Effector memory CD8-positive, alpha-beta T cell (primary cell): ENCODE measurements at regions not wholly inside any gene's neighbourhood (a gene's known extent, or its start where the extent isn't known, plus 50 kb on each side); places are given as distances from the start of the nearest gene placed in this dataset.

Source experiments
- ATAC-seq: fragments of 150-1000 bp; cut with Tn5 transposase; replicated peaks from 2 replicates; pipeline ENCODE4 v1.10.0; 2021; ENCODE audit warnings: mild to moderate bottlenecking, moderate library complexity
- DNase-seq, 3 experiments: peaks; one replicate each; pipeline ENCODE4 v3.0.0; 2021
- H3K27ac Mint-ChIP-seq, 2 donors: one replicate each; pipeline ENCODE4 v1.8.0; 2022; ENCODE audit warnings: mild to moderate bottlenecking in 2 of 2, mixed read lengths in 2 of 2, moderate library complexity in 2 of 2
- H3K27me3 Mint-ChIP-seq, 2 donors: one replicate each; pipeline ENCODE4 v1.8.0; 2022; ENCODE audit warnings: mixed read lengths in 2 of 2
- H3K36me3 Mint-ChIP-seq: one replicate; pipeline ENCODE4 v1.8.0; 2022; ENCODE audit warnings: mild to moderate bottlenecking, moderate library complexity, mixed read lengths; ENCODE audit not compliant: insufficient read depth
- H3K4me1 Mint-ChIP-seq, 2 donors: one replicate each; pipeline ENCODE4 v1.8.0; 2022; ENCODE audit warnings: low read depth in 2 of 2, mixed read lengths in 2 of 2
- H3K4me3 Mint-ChIP-seq, 2 donors: one replicate each; pipeline ENCODE4 v1.8.0; 2022; ENCODE audit warnings: mild to moderate bottlenecking in 2 of 2, mixed read lengths in 2 of 2, moderate library complexity in 2 of 2
- H3K9me3 Mint-ChIP-seq, 2 donors: one replicate each; pipeline ENCODE4 v1.8.0; 2022; ENCODE audit warnings: mixed read lengths in 2 of 2

- DNase-seq: no peak
- H3K4me1 Mint-ChIP-seq: no peaks in the 10 kb centered on the region
- H3K4me3 Mint-ChIP-seq: no peak overlapping the region
- H3K27ac Mint-ChIP-seq: no peak overlapping the region
- H3K9me3 Mint-ChIP-seq: no peaks in the 10 kb centered on the region
- H3K27me3 Mint-ChIP-seq: peaks cover 35 to 78% of the 10 kb centered on the region in 2 donors
- no peak for ATAC-seq
- H3K36me3 Mint-ChIP-seq: no peaks in the 10 kb centered on the region
Observed at GRCh38 chr10:78619115-78619851, 449.5 kb upstream of the ZMIZ1 start.

DNA sequence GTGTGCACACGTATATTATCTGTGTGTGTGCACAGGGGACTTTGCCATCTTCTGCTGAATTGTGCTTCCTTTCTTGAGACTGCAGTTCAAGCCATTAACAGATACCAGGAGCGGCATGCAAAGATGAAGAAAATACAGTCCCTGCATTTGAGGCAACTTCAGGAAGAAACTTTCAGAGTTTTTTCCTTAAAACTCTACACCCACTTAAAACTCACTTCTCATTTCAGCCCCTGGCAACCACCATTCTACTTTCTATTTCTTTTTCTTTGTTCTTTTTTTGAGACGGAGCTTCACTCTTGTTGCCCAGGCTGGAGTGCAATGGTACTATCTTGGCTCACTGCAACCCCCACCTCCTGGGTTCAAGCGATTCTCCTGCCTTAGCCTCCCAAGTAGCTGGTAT, 448.9 kb upstream of the ZMIZ1 start:
- DNase-seq (no peak), ATAC-seq (no peak)
- no peaks in the 10 kb centered on the region for H3K9me3 Mint-ChIP-seq
- no peaks in the 10 kb centered on the region for H3K36me3 Mint-ChIP-seq
- no peaks in the 10 kb centered on the region for H3K4me1 Mint-ChIP-seq
- H3K27me3 Mint-ChIP-seq: peaks cover 35 to 78% of the 10 kb centered on the region in 2 donors
- no peak overlapping the region for H3K4me3 Mint-ChIP-seq
- H3K27ac Mint-ChIP-seq: no peak overlapping the region

DNA sequence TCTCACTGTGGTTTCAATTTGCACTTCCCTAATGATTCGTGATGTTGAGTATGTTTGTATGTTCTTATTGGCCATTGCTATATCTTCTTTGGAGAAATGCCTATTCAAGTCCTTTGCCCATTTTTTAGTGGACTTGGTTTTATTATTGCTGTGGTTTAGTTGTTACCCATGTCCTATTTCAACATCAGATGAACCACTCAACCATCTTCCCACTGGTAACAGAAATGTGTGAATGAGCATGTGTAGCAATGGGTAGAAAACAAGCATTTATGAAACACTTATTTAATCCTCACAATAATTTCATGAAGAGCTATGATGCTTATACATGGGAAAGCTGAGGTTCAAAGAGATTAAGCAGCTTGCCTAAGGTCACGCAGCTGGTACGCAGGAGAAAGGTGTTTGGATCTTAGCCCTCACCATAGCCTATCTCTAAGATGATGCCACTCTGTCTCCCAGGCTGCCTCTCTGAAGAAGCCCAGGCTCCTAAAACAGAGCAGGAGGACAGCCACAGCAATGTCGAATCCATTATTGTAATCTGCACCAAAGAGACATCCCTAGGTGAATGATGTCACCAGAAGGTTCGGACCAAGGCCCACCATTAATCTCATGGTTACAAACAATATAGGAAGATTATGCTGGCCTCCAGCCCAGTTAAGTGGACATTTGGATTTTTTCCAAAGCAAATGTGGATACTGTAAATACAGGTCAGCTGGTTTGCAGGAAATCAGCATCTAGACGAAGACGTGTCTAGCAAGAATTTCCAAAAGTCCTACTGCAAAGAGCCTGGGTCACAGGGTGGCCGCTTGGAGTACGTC, 447.6 kb upstream of the ZMIZ1 start:
- ATAC-seq (no peak), DNase-seq (no peak)
- H3K27me3 Mint-ChIP-seq: peaks cover 26 to 67% of the 10 kb centered on the region in 2 donors
- no peaks in the 10 kb centered on the region for H3K36me3 Mint-ChIP-seq
- no peaks in the 10 kb centered on the region for H3K9me3 Mint-ChIP-seq
- no peak overlapping the region for H3K4me3 Mint-ChIP-seq
- no peak overlapping the region for H3K27ac Mint-ChIP-seq
- no peaks in the 10 kb centered on the region for H3K4me1 Mint-ChIP-seq

DNA sequence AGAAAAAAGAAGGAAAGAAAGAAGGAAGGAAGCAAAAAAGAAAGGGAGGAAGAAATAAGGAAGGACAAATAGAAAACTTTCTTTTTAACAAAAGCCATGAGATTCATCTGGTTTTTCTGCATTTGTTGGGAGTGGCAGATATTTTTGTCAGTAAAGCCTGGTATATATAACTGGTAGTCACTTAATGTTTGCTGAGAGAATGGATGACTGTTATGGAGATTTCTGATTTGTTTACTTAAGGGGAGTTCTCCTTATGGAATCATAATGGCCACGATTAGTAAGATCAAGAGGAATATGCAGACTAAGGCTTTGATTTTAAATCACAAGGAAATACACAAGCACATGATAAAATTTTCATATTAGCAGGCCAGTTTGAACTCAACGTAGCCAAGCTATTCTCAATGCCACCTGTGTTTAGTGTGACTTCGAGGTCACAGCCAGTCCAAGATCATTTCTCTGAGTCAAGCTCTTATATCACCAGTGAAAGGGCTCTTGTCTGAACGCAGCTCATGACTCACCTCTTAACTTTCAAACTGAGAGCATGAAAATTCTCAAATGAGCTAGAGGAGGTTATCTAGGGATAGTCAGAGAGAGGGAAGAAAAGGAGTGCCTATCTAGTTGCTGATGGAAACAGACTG, 445.1 kb upstream of the ZMIZ1 start:
- no peak for ATAC-seq
- Mint-ChIP-seq H3K36me3 (no peaks in the 10 kb centered on the region), H3K4me3 (no peak overlapping the region), H3K27me3 (peaks cover 27 to 43% of the 10 kb centered on the region in 2 donors), H3K9me3 (no peaks in the 10 kb centered on the region), H3K4me1 (no peaks in the 10 kb centered on the region), H3K27ac (no peak overlapping the region)
- no peak for DNase-seq

- H3K9me3 Mint-ChIP-seq: no peaks in the 10 kb centered on the region
- DNase-seq: no peak
- H3K4me3 Mint-ChIP-seq: no peak overlapping the region
- no peak for ATAC-seq
- H3K4me1 Mint-ChIP-seq: no peaks in the 10 kb centered on the region
- H3K27ac Mint-ChIP-seq: no peak overlapping the region
- peaks cover 34 to 53% of the 10 kb centered on the region in 2 donors for H3K27me3 Mint-ChIP-seq
- no peaks in the 10 kb centered on the region for H3K36me3 Mint-ChIP-seq
Observed at GRCh38 chr10:78624791-78625190, 444.0 kb upstream of the ZMIZ1 start.

- H3K27ac Mint-ChIP-seq: no peak overlapping the region
- ATAC-seq: no peak
- no peak overlapping the region for H3K4me3 Mint-ChIP-seq
Observed at GRCh38 chr10:78626471-78626870, 442.3 kb upstream of the ZMIZ1 start.

DNA sequence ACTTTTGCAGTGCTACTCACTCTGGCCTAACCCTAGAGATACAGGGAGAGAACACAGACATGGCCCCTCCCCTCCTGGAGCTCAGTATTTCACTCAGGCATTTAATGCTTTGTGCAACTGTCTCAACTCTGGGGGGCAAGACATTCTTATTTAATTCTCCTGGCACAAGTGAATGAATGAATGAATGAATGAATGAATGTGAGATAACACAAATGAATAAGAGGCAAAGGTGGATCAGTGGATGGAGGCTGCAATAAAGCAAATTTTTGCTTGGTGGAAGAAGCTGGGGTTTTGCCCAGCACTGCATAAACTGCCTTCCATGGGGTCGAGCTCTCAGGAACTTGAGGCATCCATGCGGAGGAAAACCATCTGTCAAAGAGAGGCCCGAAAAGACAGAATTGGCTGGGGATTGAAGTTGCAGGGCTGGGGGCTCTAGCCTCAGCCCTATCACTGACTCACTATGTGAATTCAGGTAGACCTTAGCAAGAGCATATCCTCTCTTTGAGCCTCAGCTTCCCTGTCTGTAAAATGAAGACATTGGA, 441.4 kb upstream of the ZMIZ1 start:
- no peak for ATAC-seq
- DNase-seq: no peak
- no peaks in the 10 kb centered on the region for H3K9me3 Mint-ChIP-seq
- no peaks in the 10 kb centered on the region for H3K36me3 Mint-ChIP-seq
- peaks cover 29 to 43% of the 10 kb centered on the region in 2 donors for H3K27me3 Mint-ChIP-seq
- H3K4me3 Mint-ChIP-seq: no peak overlapping the region
- no peak overlapping the region for H3K27ac Mint-ChIP-seq
- peaks cover 0 to 2% of the 10 kb centered on the region in 2 donors for H3K4me1 Mint-ChIP-seq

More at GRCh38 chr10:78626471-78626870, 442.3 kb upstream of the ZMIZ1 start:
- no peaks in the 10 kb centered on the region for H3K9me3 Mint-ChIP-seq
- no peak for DNase-seq
- H3K4me1 Mint-ChIP-seq: peaks cover 0 to 2% of the 10 kb centered on the region in 2 donors
- H3K27me3 Mint-ChIP-seq: peaks cover 29 to 47% of the 10 kb centered on the region in 2 donors
- H3K36me3 Mint-ChIP-seq: no peaks in the 10 kb centered on the region

- ATAC-seq (no peak), DNase-seq (no peak)
- peaks cover 16 to 33% of the 10 kb centered on the region in 2 donors for H3K27me3 Mint-ChIP-seq
- H3K27ac Mint-ChIP-seq: no peak overlapping the region
- no peaks in the 10 kb centered on the region for H3K36me3 Mint-ChIP-seq
- no peak overlapping the region for H3K4me3 Mint-ChIP-seq
- H3K9me3 Mint-ChIP-seq: no peaks in the 10 kb centered on the region
- H3K4me1 Mint-ChIP-seq: peaks cover 0 to 2% of the 10 kb centered on the region in 2 donors
Observed at GRCh38 chr10:78628976-78629375, 439.8 kb upstream of the ZMIZ1 start.

- Mint-ChIP-seq H3K4me1 (peaks cover 0 to 2% of the 10 kb centered on the region in 2 donors), H3K9me3 (no peaks in the 10 kb centered on the region), H3K4me3 (no peak overlapping the region), H3K27me3 (peaks cover 20 to 33% of the 10 kb centered on the region in 2 donors), H3K36me3 (no peaks in the 10 kb centered on the region), H3K27ac (no peak overlapping the region)
- ATAC-seq (no peak), DNase-seq (no peak)
Observed at GRCh38 chr10:78629773-78630172, 439.0 kb upstream of the ZMIZ1 start.

GRCh38 chr10:78630944-78631838, 437.6 kb upstream of the ZMIZ1 start:
- DNase-seq: no peak
- H3K27ac Mint-ChIP-seq: no peak overlapping the region
- H3K27me3 Mint-ChIP-seq: peaks cover 21 to 44% of the 10 kb centered on the region in 2 donors
- no peaks in the 10 kb centered on the region for H3K9me3 Mint-ChIP-seq
- no peak for ATAC-seq
- H3K36me3 Mint-ChIP-seq: no peaks in the 10 kb centered on the region
- no peak overlapping the region for H3K4me3 Mint-ChIP-seq
- peaks cover 0 to 2% of the 10 kb centered on the region in 2 donors for H3K4me1 Mint-ChIP-seq

GRCh38 chr10:78634389-78634815, 434.4 kb upstream of the ZMIZ1 start:
- Mint-ChIP-seq H3K36me3 (no peaks in the 10 kb centered on the region), H3K27ac (no peak overlapping the region), H3K27me3 (peaks cover 18 to 61% of the 10 kb centered on the region in 2 donors), H3K4me3 (no peak overlapping the region), H3K4me1 (peaks cover 0 to 2% of the 10 kb centered on the region in 2 donors), H3K9me3 (no peaks in the 10 kb centered on the region)
- no peak for DNase-seq
- ATAC-seq: no peak

GRCh38 chr10:78634835-78635234, 433.9 kb upstream of the ZMIZ1 start:
- Mint-ChIP-seq H3K9me3 (no peaks in the 10 kb centered on the region), H3K4me3 (no peak overlapping the region), H3K27me3 (peaks cover 16 to 56% of the 10 kb centered on the region in 2 donors), H3K27ac (no peak overlapping the region), H3K4me1 (peaks cover 0 to 2% of the 10 kb centered on the region in 2 donors), H3K36me3 (no peaks in the 10 kb centered on the region)
- no peak for DNase-seq
- ATAC-seq: no peak
